Nephron progenitor cell (in vitro differentiated cells): ENCODE measurements at regions not wholly inside any gene's neighbourhood (a gene's known extent, or its start where the extent isn't known, plus 50 kb on each side); places are given as distances from the start of the nearest gene placed in this dataset.
"Not testable (repeated sequence)": the region's sequence is repeated elsewhere in the genome, so short reads cannot be mapped to it uniquely, and the experiment has no call there.

Source experiments
- DNase-seq: peaks from one replicate; pipeline ENCODE4 v3.0.0; 2021
- H3K27ac Mint-ChIP-seq: 2 replicates; pipeline ENCODE4 v1.8.0; 2021; ENCODE audit warnings: mild to moderate bottlenecking, moderate library complexity, mixed read lengths
- H3K27me3 Mint-ChIP-seq: 2 replicates; pipeline ENCODE4 v1.8.0; 2021; ENCODE audit warnings: mild to moderate bottlenecking, low read depth, mixed read lengths; ENCODE audit not compliant: poor library complexity
- H3K36me3 Mint-ChIP-seq: 2 replicates; pipeline ENCODE4 v1.8.0; 2021; ENCODE audit warnings: low read depth, mixed read lengths
- H3K4me1 Mint-ChIP-seq: 2 replicates; pipeline ENCODE4 v1.8.0; 2021; ENCODE audit warnings: mixed read lengths
- H3K4me3 Mint-ChIP-seq: 2 replicates; pipeline ENCODE4 v1.8.0; 2021; ENCODE audit warnings: mild to moderate bottlenecking, moderate library complexity, mixed read lengths
- H3K9me3 Mint-ChIP-seq: 2 replicates; pipeline ENCODE4 v1.8.0; 2021; ENCODE audit warnings: mild to moderate bottlenecking, moderate library complexity, mixed read lengths
- CTCF ChIP-seq: fragments of 200-600 bp; sonication (generic); IDR thresholded peaks from 2 replicates; pipeline ENCODE4 v1.5.0; 2021; ENCODE audit warnings: antibody characterized with exemption

- H3K4me1 Mint-ChIP-seq: no peaks in the 10 kb centered on the region
- no peak for TF ChIP-seq CTCF
- H3K27me3 Mint-ChIP-seq: peaks cover 3% of the 10 kb centered on the region
- H3K9me3 Mint-ChIP-seq: peaks cover 32% of the 10 kb centered on the region
- no peaks in the 10 kb centered on the region for H3K36me3 Mint-ChIP-seq
- no peak for DNase-seq
- H3K27ac Mint-ChIP-seq: no peak overlapping the region
- no peak overlapping the region for H3K4me3 Mint-ChIP-seq
Observed at GRCh38 chr5:54379590-54379989, 69.2 kb upstream of the ARL15 start.

GRCh38 chr5:54378707-54379106 lies 68.3 kb upstream of the ARL15 start:
- H3K9me3 Mint-ChIP-seq: peaks cover 39% of the 10 kb centered on the region
- no peaks in the 10 kb centered on the region for H3K4me1 Mint-ChIP-seq
- H3K36me3 Mint-ChIP-seq: no peaks in the 10 kb centered on the region
- H3K27me3 Mint-ChIP-seq: no peaks in the 10 kb centered on the region
- DNase-seq: no peak
- H3K27ac Mint-ChIP-seq: no peak overlapping the region
- TF ChIP-seq CTCF: no peak
- H3K4me3 Mint-ChIP-seq: no peak overlapping the region

GRCh38 chr5:54377339-54377738 lies 67.0 kb upstream of the ARL15 start:
- H3K4me1 Mint-ChIP-seq, H3K27me3 Mint-ChIP-seq, H3K4me3 Mint-ChIP-seq, H3K27ac Mint-ChIP-seq, H3K36me3 Mint-ChIP-seq, DNase-seq: not testable (repeated sequence)
- peaks cover 49% of the 10 kb centered on the region for H3K9me3 Mint-ChIP-seq

- DNase-seq: no peak
- Mint-ChIP-seq H3K4me1 (no peaks in the 10 kb centered on the region), H3K27me3 (no peaks in the 10 kb centered on the region), H3K4me3 (no peak overlapping the region), H3K36me3 (no peaks in the 10 kb centered on the region), H3K27ac (no peak overlapping the region), H3K9me3 (peaks cover 24% of the 10 kb centered on the region)
- no peak for TF ChIP-seq CTCF
Observed at GRCh38 chr5:54370982-54371381, 60.6 kb upstream of the ARL15 start.

- Mint-ChIP-seq H3K4me3 (no peak overlapping the region), H3K9me3 (peaks cover 4% of the 10 kb centered on the region), H3K27me3 (no peaks in the 10 kb centered on the region)
Observed at GRCh38 chr5:54367844-54368243, 57.5 kb upstream of the ARL15 start.

GRCh38 chr5:54366707-54367106 lies 56.3 kb upstream of the ARL15 start:
- Mint-ChIP-seq H3K27ac (no peak overlapping the region), H3K36me3 (no peaks in the 10 kb centered on the region), H3K4me3 (no peak overlapping the region), H3K27me3 (no peaks in the 10 kb centered on the region), H3K9me3 (no peaks in the 10 kb centered on the region), H3K4me1 (no peaks in the 10 kb centered on the region)
- no peak for DNase-seq
- no peak for TF ChIP-seq CTCF

More at GRCh38 chr5:54367844-54368243, 57.5 kb upstream of the ARL15 start:
- DNase-seq: no peak
- TF ChIP-seq CTCF: no peak
- Mint-ChIP-seq H3K36me3 (no peaks in the 10 kb centered on the region), H3K4me1 (no peaks in the 10 kb centered on the region), H3K27ac (no peak overlapping the region)
